ENCODE measurements at regions not wholly inside any gene's neighbourhood (a gene's known extent, or its start where the extent isn't known, plus 50 kb on each side); places are given as distances from the start of the nearest gene placed in this dataset.

DNA sequence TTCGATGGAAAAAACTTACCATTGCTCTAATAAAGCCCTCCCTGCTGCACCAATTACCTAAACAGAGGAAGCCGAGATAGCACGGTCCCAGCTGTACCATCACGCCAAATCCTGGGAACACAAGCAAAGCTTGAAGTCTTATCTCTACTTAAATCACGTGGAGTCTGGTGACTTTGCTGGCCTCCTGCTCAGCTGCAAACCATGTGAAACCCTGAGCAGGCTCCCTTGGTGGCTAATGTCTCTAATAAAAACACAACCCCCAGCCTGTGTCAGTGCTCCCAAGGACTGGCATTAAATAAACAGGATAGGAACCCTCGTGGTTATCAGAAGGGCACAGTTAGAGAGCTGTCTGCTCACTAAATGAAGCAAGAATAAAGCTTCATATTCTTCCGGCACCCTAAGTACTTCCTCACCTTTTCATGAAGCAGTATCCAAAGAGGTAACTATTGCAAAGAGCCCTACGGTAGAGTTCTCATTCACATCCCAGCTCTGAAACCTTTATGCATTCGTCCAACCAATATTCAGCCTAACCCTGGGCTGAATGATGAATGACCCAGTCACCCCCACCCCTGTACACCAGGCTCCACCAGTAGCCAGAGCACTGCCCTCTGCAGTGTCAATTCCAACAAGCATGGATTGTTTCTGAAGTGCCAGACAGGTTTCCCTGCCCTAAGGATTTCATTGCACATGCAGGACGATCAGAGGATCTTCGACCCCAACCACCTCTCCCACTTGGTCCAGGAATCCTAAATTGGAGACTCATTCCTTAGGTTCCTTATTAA, 452.7 kb upstream of the TMPO start:
- no peak for TF ChIP-seq YY1 (IDR thresholded peaks at IDR 0.05; ENCODE audit: insufficient read depth, insufficient read length)
- TF ChIP-seq SUZ12 (IDR thresholded peaks at IDR 0.05; ENCODE audit: extremely low read depth, insufficient read depth, insufficient read length) = no peak

All from NT2/D1 (cell line).